NCI-H2171 treated with DMSO at 0.1 percent for 48 hours (cell line): ENCODE measurements at regions not wholly inside any gene's neighbourhood (a gene's known extent, or its start where the extent isn't known, plus 50 kb on each side); places are given as distances from the start of the nearest gene placed in this dataset.
A peak's percentile ranks its signal among the peaks of the same experiment; 100 is the strongest.
"Not testable (repeated sequence)": the region's sequence is repeated elsewhere in the genome, so short reads cannot be mapped to it uniquely, and the experiment has no call there.

Experiments
- DNase-seq: peaks from one replicate; lab custom pipeline; 2025; lab: John Stamatoyannopoulos, UW

- DNase-seq = no peak
Measured at GRCh38 chr5:178063277-178063676, 50.1 kb upstream of the N4BP3 start.

DNA sequence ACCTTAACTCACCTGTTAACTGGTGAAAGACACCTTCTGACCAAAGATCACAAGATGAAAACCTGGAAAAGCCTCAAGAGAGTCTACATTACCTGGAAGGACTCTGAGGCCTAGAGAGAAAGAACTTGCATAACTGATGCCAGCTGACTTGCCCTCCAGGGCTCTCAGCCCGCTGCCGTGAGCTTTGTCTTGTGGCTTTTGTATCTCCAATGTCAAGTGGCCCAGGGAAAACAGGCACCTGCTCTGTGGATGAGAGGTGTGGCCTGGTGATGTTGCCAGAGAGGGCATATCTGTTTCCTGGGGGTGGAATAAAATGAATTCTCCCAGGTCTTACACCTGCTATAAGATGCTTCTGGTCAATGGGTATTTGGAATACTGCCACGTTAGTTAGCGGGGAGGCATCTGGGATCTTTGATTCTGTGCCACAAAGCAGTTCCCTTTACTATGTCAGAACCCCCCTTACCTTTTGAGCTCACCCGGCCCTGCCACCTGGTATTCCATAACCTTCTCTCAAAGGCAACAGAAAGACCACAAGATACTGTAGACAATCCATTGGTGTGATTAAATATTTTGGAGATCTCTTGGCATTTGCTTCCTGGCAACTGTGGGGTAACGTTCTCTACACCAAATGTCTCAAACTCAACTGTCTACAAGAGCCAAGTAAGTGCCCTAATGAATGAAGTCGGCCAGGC, 54.9 kb upstream of the N4BP3 start:
- DNase-seq = peak; percentile 57

GRCh38 chr5:178057839-178058238, 55.5 kb upstream of the N4BP3 start:
- no peak for DNase-seq

DNA sequence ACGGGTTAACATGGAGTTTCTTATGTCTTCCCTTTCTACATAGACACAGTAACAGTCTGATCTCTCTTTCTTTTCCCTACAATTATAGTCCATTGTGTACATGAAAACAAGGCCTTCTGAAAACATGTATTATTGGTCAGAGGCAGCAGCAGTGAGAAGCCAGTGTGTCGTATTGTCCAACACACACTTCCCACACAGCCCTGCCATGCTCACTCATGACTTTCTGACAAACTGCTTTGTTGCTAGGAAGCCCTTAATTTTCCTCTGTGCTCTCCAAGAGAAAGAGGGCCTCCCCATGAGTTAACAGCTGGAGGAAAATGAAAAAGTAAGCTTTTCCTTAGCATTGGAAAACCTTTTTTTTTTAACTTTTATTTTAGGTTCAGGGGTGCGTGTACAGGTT, 56.4 kb upstream of the N4BP3 start:
- no peak for DNase-seq

- not testable (repeated sequence) for DNase-seq
Measured at GRCh38 chr5:178055536-178055935, 57.8 kb upstream of the N4BP3 start.

- DNase-seq = not testable (repeated sequence)
Measured at GRCh38 chr5:178052062-178052461, 56.0 kb upstream of the PROP1 start.

- not testable (repeated sequence) for DNase-seq
Measured at GRCh38 chr5:178050873-178051272, 54.8 kb upstream of the PROP1 start.

DNA sequence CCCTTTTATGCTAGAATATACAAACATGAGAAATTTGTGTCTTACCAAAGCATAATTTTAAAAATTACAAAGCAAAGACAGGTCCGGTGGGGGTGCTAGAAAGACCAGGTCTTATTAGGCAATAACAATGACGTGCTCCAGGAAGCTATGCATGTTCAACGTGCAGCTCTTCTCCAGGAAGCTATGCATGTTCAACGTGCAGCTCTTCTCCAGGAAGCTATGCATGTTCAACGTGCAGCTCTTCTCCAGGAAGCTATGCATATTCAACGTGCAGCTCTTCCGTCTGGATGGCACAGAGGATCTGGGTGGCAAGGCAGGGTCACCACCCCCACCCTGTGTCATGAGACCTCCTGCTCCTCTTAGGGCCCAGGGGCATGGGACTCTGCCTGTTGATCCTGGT, 51.9 kb upstream of the PROP1 start:
- DNase-seq = not testable (repeated sequence)

GRCh38 chr5:178046757-178047399, 50.8 kb upstream of the PROP1 start:
- not testable (repeated sequence) for DNase-seq

DNA sequence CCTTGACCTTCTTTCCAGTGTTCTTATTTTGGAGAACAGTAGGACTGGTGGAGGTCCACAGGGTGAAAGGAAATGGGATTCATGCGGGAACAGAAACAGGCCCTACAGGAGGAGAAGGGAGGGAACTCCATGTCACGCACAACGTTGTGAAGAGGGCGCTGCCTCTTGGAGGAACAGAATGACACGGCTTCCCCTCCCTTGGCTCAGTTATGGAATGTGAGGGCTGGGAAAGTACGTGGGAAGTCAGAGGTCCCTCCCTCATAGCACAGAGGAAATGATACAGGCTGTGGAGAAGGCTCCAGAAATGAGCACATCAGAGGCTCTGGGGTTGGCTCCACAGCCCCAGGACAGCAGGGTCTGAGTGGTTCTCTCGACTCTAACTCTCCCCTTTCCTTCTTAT, 49.9 kb upstream of the PROP1 start:
- not testable (repeated sequence) for DNase-seq
